ENCODE measurements at regions not wholly inside any gene's neighbourhood (a gene's known extent, or its start where the extent isn't known, plus 50 kb on each side); places are given as distances from the start of the nearest gene placed in this dataset.

GRCh38 chr13:30151388-30151787 lies 156.0 kb downstream of the KATNAL1 start:
- FAIRE-seq: no peak

GRCh38 chr13:30149248-30149647 lies 158.1 kb downstream of the KATNAL1 start:
- no peak for FAIRE-seq

GRCh38 chr13:30148786-30149185 lies 158.6 kb downstream of the KATNAL1 start:
- no peak for FAIRE-seq

GRCh38 chr13:30148171-30148754 lies 159.1 kb downstream of the KATNAL1 start:
- no peak for FAIRE-seq

GRCh38 chr13:30147421-30147820 lies 159.9 kb downstream of the KATNAL1 start:
- FAIRE-seq: no peak

- FAIRE-seq: no peak
Observed at GRCh38 chr13:30147015-30147414, 160.3 kb downstream of the KATNAL1 start.

GRCh38 chr13:30145709-30146367 lies 161.5 kb downstream of the KATNAL1 start:
- FAIRE-seq: no peak

GRCh38 chr13:30143666-30144400 lies 163.5 kb downstream of the KATNAL1 start:
- FAIRE-seq: no peak

GRCh38 chr13:30142486-30143211 lies 164.7 kb downstream of the KATNAL1 start:
- FAIRE-seq: no peak

- FAIRE-seq: no peak
Observed at GRCh38 chr13:30141775-30142485, 165.4 kb downstream of the KATNAL1 start.

- no peak for FAIRE-seq
Observed at GRCh38 chr13:30140973-30141372, 166.4 kb downstream of the KATNAL1 start.

GRCh38 chr13:30138511-30138910 lies 168.8 kb downstream of the KATNAL1 start:
- no peak for FAIRE-seq

- no peak for FAIRE-seq
Observed at GRCh38 chr13:30135868-30136267, 171.5 kb downstream of the KATNAL1 start.

GRCh38 chr13:30135351-30135750 lies 172.0 kb downstream of the KATNAL1 start:
- FAIRE-seq: no peak

- FAIRE-seq: no peak
Observed at GRCh38 chr13:30134578-30134977, 172.8 kb downstream of the KATNAL1 start.

GRCh38 chr13:30133996-30134395 lies 173.4 kb downstream of the KATNAL1 start:
- no peak for FAIRE-seq

- FAIRE-seq: no peak
Observed at GRCh38 chr13:30133554-30133912, 173.8 kb downstream of the KATNAL1 start.

- FAIRE-seq: peak; percentile 83
Observed at GRCh38 chr13:30132623-30133553, 174.5 kb downstream of the KATNAL1 start.

- no peak for FAIRE-seq
Observed at GRCh38 chr13:30129411-30129810, 177.9 kb downstream of the KATNAL1 start.

- no peak for FAIRE-seq
Observed at GRCh38 chr13:30128591-30128990, 178.8 kb downstream of the KATNAL1 start.

GRCh38 chr13:30128095-30128494 lies 179.3 kb downstream of the KATNAL1 start:
- no peak for FAIRE-seq
